NCI-H2081 treated with DMSO at 0.1 percent for 48 hours (cell line): ENCODE measurements at regions not wholly inside any gene's neighbourhood (a gene's known extent, or its start where the extent isn't known, plus 50 kb on each side); places are given as distances from the start of the nearest gene placed in this dataset.

ENCODE experiments used
- DNase-seq: peaks from one replicate; lab custom pipeline; 2025; lab: John Stamatoyannopoulos, UW

GRCh38 chr7:31456646-31457368 lies 57.1 kb upstream of the ITPRID1 start:
- DNase-seq = no peak

DNA sequence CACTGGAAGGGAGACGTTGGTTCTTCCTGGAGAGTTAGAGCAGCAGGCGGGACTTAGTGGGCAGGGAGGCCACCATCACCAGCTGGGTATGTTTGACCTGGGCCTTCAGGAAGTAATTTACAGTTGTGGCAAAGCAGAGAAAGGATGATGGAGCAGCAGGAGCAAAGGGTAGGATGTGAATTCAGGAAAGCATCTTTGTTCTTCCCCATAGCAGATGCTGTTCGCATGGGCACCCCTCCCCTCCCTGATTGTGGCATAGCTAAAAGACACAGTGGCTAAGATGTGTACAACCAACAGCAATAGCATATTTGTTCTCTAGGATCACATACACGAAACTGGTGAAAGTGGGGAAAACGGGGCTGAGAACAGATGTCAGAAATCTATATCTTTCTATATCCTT lies 56.3 kb upstream of the ITPRID1 start:
- DNase-seq = no peak

DNA sequence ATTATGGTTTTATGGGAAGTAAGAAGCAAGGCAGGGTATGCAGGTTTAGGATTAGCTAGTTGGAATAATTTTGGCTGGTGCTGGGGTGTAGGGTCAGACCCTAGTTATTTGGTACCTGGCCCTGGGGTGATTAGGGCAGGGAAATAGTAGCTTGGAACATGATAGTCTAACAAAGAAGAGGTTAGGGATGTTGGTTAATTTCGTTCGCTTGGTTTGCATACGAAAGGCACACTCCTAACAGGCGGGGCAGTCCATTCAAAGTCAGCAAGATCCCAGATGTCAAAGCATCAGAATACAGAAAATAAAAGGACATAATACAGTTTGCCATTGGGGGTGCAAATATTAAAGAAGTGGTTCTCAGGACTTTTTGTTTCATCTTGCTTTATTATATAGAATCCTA lies 55.7 kb upstream of the ITPRID1 start:
- DNase-seq = no peak

GRCh38 chr7:31462636-31463035 lies 51.3 kb upstream of the ITPRID1 start:
- DNase-seq = no peak
